ENCODE measurements at regions not wholly inside any gene's neighbourhood (a gene's known extent, or its start where the extent isn't known, plus 50 kb on each side); places are given as distances from the start of the nearest gene placed in this dataset.
A peak's percentile ranks its signal among the peaks of the same experiment; 100 is the strongest.
"Not testable (repeated sequence)": the region's sequence is repeated elsewhere in the genome, so short reads cannot be mapped to it uniquely, and the experiment has no call there.

DNA sequence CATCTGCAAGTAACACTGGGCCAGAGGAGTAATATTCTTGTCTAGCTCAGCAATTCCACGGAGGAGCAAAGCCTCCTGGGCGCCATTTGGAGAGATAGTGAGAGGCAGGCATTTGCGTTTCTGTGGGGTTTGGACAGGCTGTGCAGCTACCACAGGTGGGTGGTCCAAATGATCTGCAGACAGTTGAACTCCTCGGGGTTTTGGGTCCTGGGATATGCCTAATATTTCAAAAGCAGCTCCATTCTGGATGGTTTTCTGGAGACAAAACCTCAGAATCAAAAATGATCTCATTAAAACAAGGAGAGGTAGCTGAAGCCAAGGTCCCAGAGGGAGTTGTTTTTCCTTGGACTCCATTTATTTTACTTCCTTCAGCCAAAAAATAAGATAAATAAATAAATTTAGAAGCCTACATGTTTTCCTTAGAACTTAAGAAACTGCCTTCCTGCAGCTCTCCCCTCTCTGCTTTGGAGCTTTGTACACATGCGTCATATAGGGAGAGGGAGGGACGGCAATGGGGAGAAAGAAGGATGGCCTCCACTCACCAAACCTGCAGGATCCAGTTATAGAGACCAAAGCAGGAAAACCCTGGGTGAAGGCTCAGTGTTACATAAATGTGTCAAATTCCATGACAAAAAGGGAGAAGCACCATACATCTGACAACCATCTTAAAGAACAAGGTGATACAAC lies 227.3 kb upstream of the DAAM1 start:
- no peak for DNase-seq

DNA sequence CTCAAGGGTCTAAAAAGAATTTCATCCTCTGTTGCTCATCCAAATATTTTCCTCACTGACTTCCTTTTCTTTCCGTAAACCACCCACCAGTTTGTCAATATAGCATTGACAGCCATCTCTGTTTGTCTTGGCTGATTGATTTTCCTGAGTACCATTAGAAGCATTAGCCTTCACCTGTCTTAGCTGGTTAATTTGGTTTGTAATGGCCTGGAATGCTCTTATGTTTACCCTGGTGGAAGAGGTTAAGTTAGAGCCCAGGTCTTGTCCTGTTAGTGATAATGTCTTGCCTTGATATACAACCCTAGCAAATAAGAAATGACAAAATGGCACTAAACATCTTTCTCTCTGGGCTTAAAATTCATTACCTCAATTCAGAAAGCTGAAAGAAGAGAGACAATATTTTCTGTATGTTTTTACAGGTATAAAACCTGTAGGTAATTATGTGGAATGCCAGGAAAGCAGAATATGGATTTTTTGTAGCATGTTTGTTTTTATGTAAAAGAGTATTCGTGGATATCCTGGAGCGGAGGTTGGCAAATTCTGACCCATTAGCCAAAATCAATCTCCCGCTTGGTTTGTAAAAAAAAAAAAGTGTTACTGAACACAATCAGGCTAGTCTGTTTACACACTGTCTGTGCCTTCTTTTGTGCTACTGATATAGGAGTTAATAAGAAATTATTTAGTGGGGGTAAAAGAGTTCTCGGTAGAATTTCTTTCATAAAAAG lies 224.4 kb upstream of the DAAM1 start:
- DNase-seq, result peak in 1 of 2 experiments; percentile 23

DNA sequence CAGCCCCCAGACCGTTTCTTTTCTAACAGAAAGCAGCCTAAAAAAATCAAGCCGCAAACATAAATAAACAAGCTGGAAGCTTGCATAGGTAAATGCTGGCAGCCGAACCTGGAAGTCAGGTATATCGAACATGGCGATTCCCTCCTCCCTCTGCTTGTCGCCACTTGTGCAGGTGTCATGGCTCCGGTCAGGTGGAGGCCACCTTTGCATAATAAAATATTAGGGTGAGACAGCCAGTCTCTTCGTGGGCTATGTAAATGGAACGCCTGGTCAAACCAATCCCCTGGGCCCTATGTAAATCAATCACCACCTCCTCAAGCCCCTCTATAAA lies 223.9 kb upstream of the DAAM1 start:
- DNase-seq, result peak in 1 of 2 experiments; percentile 61

DNA sequence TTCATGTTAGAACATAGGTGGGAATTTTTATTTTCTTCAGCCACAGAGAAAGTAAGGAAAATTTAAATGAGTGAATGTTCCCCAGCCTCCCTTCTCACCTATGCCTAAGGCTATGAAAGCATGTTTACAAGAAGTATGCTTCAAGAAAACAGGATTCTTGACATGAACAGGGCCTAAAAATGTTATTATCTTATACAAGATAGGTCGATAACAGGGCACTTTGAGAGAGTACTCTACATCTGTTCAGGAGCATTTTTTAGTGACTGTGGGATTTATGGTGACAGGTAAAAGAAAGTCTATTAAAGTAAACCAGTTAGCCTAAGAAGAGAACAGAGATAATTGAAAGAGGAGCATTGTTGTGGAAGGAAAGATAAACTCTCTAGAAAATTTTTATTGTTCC lies 222.9 kb upstream of the DAAM1 start:
- DNase-seq, result no peak

DNA sequence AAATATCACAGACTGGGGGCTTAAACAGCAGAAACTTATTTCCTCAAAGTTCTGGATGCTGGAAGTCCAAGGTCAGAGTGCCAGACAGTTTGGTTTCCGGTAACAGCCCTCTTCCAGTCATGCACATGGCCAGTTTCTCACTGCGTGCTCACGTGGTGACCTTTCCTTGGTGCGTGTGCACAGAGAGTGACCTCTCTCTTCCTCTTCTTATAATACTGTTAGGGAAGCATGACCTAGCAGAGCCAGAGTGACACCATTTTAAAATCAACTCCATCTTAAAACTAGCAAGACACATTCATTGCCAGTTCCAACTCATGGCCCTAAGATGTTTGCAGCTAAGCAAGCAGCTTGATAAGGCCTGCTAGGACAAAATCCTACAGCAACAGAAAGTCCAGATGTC lies 221.5 kb upstream of the DAAM1 start:
- DNase-seq, result no peak

DNA sequence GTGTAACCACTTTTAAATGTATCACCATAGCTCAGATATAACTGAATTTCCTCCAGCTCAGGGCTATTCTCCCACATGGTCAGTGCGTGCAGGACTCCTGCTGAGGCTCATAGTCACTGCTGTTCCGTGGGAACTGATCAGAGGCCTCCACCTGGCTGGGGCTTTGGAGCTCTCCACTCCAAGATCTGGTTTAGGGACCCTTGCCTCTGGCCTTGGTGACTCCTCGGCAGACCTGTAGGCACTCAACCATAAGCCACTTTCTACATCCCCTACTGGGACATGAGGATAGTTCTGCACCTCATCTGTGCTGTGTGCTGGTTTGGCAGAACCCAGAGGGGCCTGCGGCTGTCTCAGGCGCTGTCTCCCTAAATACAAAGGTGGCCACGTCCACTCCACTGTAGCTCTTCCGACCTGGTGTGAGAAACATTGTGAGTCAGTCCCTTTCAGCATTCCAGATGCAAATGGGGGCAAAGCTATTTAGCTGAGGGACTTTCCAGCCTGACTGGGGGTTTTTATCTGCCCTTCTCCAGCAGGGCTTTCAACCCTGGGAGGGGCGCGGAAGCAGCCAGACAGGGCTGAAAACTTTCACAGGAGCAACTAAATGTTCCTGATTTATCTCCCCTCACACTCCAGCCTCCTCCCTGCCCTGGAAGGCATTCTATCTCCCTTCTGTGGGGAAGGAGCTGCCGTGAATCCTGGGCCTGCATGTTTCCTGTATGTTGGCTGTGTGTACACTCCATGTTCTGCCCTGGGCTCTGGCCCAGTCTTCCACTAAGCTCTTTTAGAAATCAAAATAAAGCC lies 218.3 kb upstream of the DAAM1 start:
- no peak for DNase-seq

DNA sequence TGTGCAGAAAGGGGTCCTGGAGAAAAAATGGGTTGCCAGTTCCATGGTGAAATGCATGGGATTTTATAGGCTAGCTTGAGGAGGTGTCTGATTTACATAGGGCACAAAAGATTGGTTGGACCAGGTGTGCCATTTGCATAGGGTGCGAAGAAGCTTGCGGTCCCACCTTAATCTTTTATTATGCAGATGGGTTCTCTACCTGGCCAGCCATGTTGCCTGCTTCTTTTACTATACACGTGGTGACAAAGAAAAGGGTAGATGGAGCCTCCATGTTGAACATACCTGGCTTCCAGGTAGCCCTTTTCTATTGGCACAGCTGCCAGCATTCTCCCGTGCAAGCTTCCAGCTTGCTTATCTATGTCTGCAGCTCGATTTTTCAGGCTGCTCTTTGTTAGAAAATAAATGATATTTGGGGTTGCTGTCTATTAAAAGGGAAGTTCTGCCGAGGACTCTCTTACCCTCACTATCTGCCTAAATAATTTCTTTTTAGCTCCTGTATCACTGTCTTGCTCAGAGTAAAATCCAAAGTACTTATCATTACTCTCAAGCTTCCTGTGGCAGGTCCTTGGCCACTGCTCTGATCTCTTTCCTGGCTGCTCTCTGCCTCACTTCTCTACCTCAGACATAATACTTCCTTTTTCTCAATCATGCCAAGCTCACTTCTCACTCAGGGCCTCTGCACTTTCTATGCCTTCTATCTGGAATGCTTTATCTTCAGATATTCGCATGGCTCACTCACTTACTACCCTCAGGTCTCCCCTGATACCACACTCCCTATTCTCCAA lies 216.0 kb upstream of the DAAM1 start:
- no peak for DNase-seq

DNA sequence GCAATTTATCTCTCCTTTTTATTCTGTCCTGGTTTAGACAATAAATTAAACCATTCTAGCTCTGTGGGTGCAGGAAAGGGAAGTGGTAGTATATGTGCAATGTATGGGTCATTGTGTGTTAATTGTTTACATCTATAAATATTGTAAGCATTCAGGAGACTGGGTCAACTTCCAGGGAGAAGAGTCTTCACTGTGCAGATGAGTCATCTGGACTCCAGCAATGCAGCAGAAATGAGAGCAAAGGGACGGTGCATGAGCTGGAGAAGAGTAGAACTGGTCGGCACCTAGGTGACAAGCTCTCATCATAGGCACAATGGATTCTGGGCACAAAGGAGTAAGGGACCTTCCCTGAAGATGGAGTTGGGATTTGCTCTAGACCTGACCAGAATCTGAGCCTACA lies 211.1 kb upstream of the DAAM1 start:
- DNase-seq, result no peak

DNA sequence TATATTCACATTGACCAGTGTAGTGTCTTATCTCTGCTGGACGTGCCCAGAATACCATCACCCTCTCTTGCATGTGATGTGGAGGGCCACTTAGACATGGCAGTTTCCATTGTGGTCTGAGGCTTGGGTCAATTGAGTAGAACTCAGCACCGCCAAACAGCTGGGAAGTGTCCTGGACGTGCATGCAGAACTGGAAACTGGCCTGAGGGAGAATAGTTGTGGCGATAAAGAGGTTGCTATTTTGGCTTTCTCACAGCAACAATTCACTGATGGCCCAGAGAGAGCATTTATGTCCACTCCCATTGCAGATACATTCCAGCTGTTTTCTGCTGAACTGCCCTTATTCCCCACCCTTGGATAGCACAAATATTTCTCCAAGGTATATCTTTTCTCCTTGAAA lies 210.1 kb upstream of the DAAM1 start:
- no peak for DNase-seq

DNA sequence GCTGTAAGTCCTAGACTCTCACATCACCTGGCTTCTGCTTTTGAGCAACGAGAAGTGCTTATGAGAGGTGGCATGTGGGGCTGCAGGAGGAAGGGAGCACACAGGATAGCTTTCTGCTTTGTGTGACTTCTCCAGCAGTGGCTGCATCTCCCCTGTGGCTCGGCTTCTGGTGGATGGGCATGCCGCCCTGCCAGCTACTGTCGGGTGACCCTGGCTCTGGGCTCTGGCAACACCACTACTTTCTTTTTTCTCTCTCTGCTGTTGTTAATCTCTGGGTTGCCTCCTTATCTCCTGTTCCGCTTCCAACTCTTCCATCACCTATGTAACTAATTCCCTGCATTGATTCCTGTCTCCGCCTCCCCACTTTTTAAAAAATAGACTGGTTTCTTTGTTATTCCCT lies 209.1 kb upstream of the DAAM1 start:
- no peak for DNase-seq

DNA sequence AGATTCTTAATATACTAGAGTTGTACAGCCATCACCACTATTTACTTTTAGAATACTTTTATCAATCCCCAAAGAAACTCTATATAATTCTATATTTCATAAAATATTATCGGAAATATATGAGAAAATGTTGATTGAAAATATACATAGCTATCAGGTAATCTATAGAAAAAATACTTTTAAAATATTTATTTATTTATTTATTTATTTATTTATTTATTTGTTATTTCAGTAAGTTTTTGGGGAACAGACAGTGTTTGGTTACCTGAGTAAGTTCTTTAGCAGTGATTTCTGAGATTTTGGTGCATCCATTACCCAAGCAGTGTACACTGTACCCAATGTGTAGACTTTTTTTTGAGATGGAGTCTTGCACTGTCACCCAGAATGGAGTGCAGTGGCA lies 206.6 kb upstream of the DAAM1 start:
- no peak for DNase-seq

DNA sequence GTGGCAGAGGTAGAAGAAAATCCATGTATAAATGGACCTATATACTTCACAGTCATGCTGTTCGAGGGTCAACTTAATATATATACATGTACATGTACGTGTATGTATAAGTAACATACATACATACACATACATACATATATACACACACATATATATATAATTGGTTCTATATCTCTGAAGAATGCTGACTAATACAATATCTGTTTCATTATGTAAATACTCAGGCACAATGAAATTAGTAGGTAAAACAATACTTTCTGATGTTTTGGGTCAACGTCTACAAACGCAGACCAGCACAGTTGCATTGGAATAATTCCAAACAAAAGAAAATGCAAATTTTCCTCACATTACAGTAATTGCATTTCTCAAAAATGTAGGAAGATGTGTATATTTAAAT lies 202.7 kb upstream of the DAAM1 start:
- DNase-seq, result no peak

DNA sequence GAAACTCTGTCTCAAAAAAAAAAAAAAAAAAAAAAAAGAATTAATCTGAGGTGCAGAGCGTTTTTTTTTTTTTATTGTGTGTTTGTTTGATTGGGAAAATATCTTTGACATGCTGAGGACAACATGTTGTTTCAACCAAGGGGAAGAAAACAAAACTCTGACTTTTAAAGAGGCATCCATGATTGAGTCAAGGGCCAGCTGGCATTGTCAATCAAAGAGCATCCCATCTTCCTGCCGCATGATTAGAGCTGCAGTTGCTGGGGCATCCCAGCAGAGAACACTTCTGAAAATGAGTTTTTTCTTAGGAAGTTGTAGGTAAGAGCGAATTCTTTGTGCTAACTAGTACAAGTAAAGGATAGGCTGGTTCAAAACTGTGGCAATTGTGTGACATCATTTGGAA lies 200.9 kb upstream of the DAAM1 start:
- no peak for DNase-seq

DNA sequence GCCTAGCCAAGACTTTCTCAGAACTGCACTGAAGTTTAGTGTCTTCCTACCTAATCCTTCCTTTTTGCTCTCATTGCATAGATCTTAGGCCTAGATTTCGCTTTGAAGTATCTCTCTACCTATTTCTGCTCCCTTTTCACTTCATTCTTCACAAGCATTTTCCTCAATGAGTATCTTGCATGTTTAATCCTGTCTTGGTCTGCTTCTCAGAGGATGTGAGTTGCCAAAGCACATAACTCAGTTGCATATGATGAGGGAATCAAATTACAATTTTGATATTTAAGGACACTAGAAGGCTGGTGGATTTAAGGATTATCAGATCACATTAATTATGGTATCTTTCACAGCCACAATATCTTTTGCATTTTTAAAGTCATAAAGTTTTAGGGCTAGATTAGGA lies 195.5 kb upstream of the DAAM1 start:
- DNase-seq, result no peak

DNA sequence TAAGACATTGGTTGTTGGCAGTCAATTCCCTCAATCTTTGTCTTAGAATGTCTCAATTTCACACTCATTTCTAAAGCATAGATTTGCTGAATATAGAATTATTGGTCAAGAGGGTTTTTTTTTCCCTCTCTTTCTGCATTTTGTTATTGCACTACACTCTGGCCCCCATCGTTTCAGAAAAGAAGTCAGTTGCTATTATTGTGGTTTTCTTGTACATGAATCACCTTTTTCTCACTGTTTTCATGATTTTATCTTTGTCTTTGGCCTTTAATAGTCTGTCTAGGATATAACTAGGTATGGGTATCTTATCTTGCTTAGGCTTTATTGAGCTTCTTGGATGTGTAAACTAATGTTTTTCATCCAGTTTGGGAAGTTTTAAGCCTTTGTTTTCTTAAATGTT lies 194.3 kb upstream of the DAAM1 start:
- no peak for DNase-seq

DNA sequence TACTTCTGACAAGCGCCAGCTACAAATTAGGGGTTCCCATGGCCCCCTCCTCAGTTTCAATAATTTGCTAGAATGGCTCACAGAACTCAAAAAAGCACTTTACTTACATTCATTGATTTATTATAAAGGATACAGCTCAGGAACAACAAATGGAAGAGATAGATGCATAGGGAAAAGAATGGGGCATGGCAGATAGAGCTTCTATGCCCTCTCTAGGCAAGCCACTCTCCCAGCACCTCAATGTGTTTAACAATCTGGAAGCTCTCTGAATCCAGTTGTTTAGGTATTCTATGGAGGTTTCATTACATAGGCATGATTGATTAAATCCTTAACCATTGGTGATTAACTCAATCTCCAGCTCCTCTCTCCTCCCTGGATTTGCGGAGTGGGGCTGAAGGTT lies 184.5 kb upstream of the DAAM1 start:
- peak in 1 of 2 experiments; percentile 14 for DNase-seq

DNA sequence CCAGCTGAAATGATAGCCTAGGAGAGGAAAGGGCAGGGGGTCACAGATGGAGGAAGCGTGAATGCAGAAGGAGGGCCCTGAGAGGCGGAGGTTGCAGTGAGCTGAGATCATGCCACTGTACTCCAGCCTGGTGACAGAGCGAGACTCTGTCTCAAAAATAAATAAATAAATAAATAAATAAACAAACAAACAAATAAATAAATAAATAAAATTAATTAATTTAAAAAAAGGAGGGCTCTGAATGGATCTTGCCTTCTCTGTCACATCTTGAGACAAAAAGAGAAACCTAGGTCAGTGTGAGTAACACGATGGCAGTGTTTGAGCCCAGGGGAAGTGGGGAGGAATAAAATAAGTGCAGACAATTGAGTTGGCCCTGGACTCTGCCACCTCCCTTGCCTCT lies 182.3 kb upstream of the DAAM1 start:
- not testable (repeated sequence) for DNase-seq

DNA sequence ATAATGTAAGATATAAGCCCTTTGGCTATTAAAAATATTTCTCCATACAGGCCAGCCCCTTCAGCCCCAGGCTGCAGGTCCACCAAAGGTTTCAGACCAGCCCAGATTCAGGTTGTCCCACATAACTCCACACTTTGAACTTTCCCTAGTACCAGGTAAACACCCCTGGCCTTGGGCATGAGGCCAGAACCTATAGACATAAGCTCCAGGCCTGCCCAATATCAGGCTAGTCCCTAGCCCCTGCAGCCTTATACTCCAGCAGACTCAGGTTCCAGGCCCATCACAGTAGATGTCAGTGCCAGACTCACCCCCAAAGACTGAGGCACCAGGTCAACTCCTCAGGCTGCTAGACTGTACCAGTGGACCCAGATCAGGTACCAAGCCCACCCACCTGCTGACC lies 178.5 kb upstream of the DAAM1 start:
- DNase-seq, result no peak

DNA sequence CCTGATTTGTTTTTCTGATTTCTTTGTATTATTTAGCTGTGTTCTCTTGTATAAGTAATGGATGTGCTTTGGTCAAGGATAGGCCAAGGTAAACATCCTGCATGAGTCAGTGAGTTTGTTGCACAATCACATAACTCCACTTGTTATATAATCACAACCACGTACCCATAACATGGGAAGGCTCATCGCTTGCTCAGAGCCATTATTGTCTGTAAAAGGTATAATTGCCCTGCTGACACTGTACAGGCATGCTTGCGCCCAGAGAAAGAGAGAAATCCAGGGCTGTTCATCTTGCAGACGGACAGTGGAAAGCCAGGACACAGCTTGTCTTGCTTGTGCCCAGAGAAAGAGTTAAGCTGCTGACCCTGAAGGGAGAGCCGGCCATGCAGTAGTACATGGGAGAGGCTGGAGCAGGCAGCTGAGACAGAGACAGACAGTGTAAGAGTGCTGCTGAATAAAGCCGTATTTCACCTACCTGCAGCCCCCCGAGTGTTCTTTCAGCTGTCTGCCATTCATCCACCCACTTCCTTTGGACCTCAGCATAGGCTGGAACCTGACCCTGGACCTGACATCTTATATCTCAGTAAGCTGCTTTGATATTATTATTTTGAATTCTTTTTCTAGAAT lies 174.7 kb upstream of the DAAM1 start:
- no peak for DNase-seq

DNA sequence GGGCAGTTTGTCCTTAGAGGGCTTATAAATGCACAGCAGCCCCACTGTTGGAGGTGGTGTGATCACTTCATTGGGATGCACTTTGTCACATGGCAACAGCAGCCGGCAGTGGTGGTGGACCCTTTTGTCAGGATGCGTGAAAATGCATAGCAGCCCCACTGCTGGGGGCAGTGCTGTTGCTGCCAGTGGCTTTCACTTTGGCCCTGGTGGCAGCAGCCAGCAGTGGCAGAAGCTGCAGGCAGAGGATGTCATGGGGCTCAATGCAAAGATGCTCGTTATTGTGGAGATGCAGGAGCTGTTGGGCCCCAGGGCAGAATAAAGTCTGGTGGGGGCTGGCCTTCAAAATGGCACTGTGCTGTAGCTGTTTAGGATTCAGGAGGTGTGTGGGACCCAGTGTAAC lies 173.0 kb upstream of the DAAM1 start:
- DNase-seq, result no peak

DNA sequence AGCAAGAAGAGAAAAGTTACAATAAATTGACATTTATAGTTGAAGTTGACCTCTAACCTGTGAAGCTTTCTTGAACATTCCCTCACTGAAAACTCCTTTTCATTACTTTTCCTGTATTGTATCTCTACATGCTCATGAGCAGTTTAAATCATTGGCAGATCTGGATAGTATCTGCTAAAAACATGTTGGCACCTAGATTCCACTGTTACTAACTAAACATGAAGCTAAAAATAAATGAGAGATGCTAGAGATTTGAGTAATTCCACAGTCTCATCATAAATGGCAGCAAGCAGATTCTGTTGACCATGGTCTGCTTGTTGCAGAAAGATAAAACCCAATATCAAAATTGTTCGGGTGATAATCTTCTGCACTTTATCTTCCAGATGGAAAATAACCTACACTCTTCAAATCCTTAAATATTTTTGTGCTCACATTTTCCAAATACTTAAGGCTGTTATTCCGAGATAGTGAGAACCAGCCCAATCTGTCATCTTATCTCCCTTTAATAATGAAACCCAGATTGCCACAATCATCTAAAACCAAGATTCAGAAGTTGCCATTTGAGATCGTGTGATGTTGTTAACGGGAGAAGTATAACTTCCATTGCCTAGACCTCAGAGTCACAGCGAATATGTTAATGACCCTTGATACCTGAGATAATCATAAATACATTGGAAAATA lies 171.0 kb upstream of the DAAM1 start:
- no peak for DNase-seq

DNA sequence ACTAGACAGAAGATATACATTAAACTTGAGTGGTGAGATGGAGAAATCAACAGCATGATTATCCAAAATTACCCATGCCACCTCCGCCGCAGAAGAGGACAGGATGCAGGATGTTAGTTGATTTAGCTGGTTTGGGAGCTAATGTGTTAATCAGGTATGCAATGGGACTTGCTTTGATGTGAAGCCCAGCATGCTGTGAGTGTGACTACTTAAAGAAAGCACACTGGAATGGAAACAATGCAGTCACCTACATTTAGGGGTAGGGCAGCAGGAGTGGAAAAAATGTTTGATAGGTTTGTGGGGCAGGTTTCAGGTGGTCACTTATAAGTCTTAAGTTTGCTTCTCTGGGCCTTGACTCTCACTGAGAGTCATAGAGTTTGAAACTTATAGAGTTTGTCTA lies 170.0 kb upstream of the DAAM1 start:
- no peak for DNase-seq

All from NCI-H526 (cell line).